ENCODE measurements at regions not wholly inside any gene's neighbourhood (a gene's known extent, or its start where the extent isn't known, plus 50 kb on each side); places are given as distances from the start of the nearest gene placed in this dataset.

DNA sequence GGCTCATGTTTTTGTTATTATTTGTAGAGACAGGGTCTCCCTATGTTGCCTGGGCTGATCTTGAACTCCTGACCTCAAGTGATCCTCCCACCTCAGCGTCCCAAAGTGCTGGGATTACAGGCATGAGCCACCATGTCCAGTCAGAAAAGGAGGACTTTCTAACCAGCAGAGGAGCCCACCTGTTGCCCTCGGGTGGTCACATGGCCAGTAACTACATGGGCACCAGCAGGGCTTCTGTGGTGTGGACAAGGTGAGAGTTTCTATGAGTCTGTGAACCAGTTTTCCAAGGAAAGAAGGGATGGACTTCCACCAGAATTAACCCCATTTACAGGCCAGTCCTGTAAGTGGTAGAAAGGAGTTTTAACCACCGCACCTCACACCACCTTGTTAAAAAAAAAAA is 125.4 kb downstream of the RIN2 start:
- TF ChIP-seq, protein P1, sequence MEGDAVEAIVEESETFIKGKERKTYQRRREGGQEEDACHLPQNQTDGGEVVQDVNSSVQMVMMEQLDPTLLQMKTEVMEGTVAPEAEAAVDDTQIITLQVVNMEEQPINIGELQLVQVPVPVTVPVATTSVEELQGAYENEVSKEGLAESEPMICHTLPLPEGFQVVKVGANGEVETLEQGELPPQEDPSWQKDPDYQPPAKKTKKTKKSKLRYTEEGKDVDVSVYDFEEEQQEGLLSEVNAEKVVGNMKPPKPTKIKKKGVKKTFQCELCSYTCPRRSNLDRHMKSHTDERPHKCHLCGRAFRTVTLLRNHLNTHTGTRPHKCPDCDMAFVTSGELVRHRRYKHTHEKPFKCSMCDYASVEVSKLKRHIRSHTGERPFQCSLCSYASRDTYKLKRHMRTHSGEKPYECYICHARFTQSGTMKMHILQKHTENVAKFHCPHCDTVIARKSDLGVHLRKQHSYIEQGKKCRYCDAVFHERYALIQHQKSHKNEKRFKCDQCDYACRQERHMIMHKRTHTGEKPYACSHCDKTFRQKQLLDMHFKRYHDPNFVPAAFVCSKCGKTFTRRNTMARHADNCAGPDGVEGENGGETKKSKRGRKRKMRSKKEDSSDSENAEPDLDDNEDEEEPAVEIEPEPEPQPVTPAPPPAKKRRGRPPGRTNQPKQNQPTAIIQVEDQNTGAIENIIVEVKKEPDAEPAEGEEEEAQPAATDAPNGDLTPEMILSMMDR (IDR thresholded peaks at IDR 0.05) = no peak
- no peak for TF ChIP-seq POLR2A (IDR thresholded peaks at IDR 0.05)
